Right lobe of liver (tissue), 6 donors: ENCODE measurements at regions not wholly inside any gene's neighbourhood (a gene's known extent, or its start where the extent isn't known, plus 50 kb on each side); places are given as distances from the start of the nearest gene placed in this dataset.

Experiments
- ATAC-seq, 4 donors: fragments of 200-7000 bp; cut with Tn5 transposase; one replicate each; pipeline ENCODE4 v1.9.1; 2020; ENCODE audit warnings: mild to moderate bottlenecking in 4 of 4, moderate library complexity in 4 of 4
- DNase-seq, 3 donors: peaks; one replicate each; pipeline ENCODE4 v3.0.0-alpha.2; 2020
- H3K27ac ChIP-seq, 3 donors: fragments of 200-600 bp; one replicate each; pipeline ENCODE4 v1.8.0; 2022
- H3K27me3 ChIP-seq, 2 donors: fragments of 200-600 bp; one replicate each; pipeline ENCODE4 v1.8.0; 2022
- H3K36me3 ChIP-seq, 4 donors: fragments of 200-600 bp; sonication (generic) in 1 of 4; one replicate each; pipeline versions ENCODE4 v1.5.1 to v1.8.0; 2017 to 2022; ENCODE audit warnings: control low read depth in 1 of 4
- H3K4me1 ChIP-seq, 4 donors: fragments of 200-600 bp; sonication (generic) in 1 of 4; one replicate each; pipeline versions ENCODE4 v1.5.1 to v1.8.0; 2017 to 2022; ENCODE audit warnings: control low read depth in 1 of 4
- H3K4me3 ChIP-seq, 3 donors: fragments of 200-600 bp; one replicate each; pipeline ENCODE4 v1.8.0; 2022
- H3K9me3 ChIP-seq, 4 donors: fragments of 200-600 bp; sonication (generic) in 1 of 4; one replicate each; pipeline versions ENCODE4 v1.5.1 to v1.8.0; 2017 to 2022; ENCODE audit warnings: control low read depth in 1 of 4
- POLR2A ChIP-seq: fragments of 450-650 bp; IDR thresholded peaks from one replicate; pipeline ENCODE4 v1.6.1; 2017; ENCODE audit warnings: antibody characterized with exemption, mild to moderate bottlenecking
- WGBS: methylation state at CpG from one replicate; pipeline ENCODE4 v1.1.6; 2018; ENCODE audit warnings: low coverage, low lambda C conversion rate; ENCODE audit not compliant: insufficient coverage; ENCODE audit errors: missing lambda C conversion rate; 5-methylcytosine and 5-hydroxymethylcytosine counted together
- intact Hi-C, 2 donors: fragments of 100-400 bp; cut with DNase I; formaldehyde crosslinking; loops; one replicate each; pipeline versions ENCODE4 v1.11.2 to v1.14.1; 2022
- TF ChIP-seq, protein P1 (sequence below), 4 donors: fragments of 200-600 bp in 3 of 4; fragments of 450-650 bp in 1 of 4; IDR thresholded peaks; one replicate each; pipeline versions ENCODE4 v1.5.1 to v1.8.0; 2016 to 2022; ENCODE audit warnings: antibody characterized with exemption in 4 of 4, mild to moderate bottlenecking in 2 of 4
- donor health status: DM: no; HTN: yes; CAD: no.
- donor health status: DM: no; HTN: no; CAD: no.
- donor health status: DM: no; HTN: no; CAD: no.
- donor health status: DM: no; HTN: yes; CAD: no.
- donor health status: DM: no; HTN: yes; CAD: no.

DNA sequence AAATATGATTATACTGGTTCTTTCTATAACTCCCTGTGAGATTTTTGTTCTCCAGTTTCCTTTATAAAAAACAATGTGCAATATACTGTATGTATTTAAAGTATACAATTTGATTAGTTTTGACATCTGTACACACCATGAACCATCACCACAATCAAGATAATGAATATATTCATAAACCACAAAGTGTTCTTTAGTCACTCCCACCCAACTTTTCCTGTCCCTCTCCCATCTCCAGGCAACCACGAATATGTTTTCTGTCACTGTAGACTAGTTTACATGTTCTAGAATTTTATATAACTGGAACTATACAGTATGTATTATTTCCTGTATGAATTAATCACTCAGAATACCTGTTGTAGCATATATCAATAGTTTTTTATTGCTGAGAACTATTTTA, 177.0 kb upstream of the MBNL1 start:
- Histone ChIP-seq H3K27ac (no peak overlapping the region), H3K4me1 (no peaks in the 10 kb centered on the region), H3K9me3 (no peaks in the 10 kb centered on the region), H3K4me3 (no peak overlapping the region), H3K27me3 (no peaks in the 10 kb centered on the region), H3K36me3 (no peaks in the 10 kb centered on the region)
- intact Hi-C loops = no loop called here
- DNase-seq = no peak
- WGBS = 33% methylated on average over 1 of the region's 1 CpG
- ATAC-seq = no peak
- TF ChIP-seq, protein P1, sequence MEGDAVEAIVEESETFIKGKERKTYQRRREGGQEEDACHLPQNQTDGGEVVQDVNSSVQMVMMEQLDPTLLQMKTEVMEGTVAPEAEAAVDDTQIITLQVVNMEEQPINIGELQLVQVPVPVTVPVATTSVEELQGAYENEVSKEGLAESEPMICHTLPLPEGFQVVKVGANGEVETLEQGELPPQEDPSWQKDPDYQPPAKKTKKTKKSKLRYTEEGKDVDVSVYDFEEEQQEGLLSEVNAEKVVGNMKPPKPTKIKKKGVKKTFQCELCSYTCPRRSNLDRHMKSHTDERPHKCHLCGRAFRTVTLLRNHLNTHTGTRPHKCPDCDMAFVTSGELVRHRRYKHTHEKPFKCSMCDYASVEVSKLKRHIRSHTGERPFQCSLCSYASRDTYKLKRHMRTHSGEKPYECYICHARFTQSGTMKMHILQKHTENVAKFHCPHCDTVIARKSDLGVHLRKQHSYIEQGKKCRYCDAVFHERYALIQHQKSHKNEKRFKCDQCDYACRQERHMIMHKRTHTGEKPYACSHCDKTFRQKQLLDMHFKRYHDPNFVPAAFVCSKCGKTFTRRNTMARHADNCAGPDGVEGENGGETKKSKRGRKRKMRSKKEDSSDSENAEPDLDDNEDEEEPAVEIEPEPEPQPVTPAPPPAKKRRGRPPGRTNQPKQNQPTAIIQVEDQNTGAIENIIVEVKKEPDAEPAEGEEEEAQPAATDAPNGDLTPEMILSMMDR (IDR thresholded peaks at IDR 0.05) = no peak
- no peak for TF ChIP-seq POLR2A

DNA sequence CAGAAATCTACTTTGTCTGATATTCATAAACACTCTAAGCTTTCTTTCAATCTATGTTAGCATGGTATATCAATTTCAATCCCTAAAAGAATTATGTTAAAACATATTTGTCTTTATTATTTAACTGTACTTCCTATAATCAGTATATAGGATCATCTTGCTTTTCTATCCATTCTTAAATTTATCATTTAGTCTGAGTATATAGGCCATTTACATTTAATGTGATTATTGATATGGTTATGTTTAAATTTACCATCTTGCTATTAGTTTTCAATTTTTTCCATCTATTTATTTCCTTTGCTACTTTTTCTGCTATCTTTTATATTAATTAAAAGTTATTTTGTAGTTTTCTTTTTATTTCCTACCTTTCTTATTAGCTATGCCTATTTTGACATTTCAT, 174.8 kb upstream of the MBNL1 start:
- Histone ChIP-seq H3K9me3 (no peaks in the 10 kb centered on the region), H3K4me3 (no peak overlapping the region), H3K27ac (no peak overlapping the region), H3K27me3 (no peaks in the 10 kb centered on the region), H3K36me3 (no peaks in the 10 kb centered on the region), H3K4me1 (no peaks in the 10 kb centered on the region)
- DNase-seq (no peak), ATAC-seq (no peak)
- TF ChIP-seq, protein P1 (IDR thresholded peaks at IDR 0.05) = no peak
- no peak for TF ChIP-seq POLR2A
- intact Hi-C loops = no loop called here

DNA sequence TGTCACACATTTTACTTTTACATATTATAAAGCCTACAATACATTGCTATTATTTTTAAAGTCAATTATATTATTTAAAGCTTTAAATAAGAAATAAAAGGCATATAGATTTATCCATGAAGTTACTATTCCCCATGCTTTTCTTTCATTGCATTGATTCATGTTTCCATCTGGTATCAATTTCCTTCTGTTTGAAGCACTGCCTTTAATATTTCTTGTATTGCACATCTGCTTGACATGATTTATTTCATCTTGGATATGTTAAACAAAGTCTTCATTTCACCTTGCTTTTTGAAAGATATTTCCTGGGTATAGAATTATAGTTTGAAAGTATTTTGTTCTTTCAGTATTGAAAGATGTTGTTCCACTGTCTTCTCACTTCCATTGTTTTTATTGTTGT, 174.3 kb upstream of the MBNL1 start:
- DNase-seq = no peak
- Histone ChIP-seq H3K27ac (no peak overlapping the region), H3K4me1 (no peaks in the 10 kb centered on the region), H3K36me3 (no peaks in the 10 kb centered on the region), H3K27me3 (no peaks in the 10 kb centered on the region), H3K9me3 (no peaks in the 10 kb centered on the region), H3K4me3 (no peak overlapping the region)
- no peak for ATAC-seq
- intact Hi-C loops = no loop called here
- TF ChIP-seq POLR2A = no peak
- TF ChIP-seq, protein P1 (IDR thresholded peaks at IDR 0.05) = no peak

DNA sequence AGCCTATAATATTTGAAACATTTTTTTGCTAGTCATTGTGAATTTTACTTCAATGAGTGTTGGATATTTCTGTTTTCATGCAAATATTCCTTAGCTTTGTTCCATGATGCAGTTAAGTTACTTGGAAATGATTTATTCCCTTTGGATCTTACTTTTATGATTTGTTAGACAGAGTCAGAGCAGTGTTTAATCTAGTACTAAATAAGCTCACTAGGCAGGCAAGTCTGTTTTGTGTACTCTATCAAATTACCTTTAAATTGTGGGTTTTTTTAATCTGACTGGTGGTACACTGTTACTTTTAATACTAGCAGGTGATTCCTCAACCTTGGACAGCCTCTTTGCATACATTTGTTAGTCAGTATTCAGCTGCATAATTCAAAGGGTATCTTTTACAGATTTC, 173.3 kb upstream of the MBNL1 start:
- Histone ChIP-seq H3K27me3 (no peaks in the 10 kb centered on the region), H3K27ac (no peak overlapping the region), H3K9me3 (no peaks in the 10 kb centered on the region), H3K4me1 (no peaks in the 10 kb centered on the region), H3K36me3 (no peaks in the 10 kb centered on the region), H3K4me3 (no peak overlapping the region)
- no peak for TF ChIP-seq POLR2A
- TF ChIP-seq, protein P1 (IDR thresholded peaks at IDR 0.05) = no peak
- intact Hi-C loops = no loop called here
- DNase-seq (no peak), ATAC-seq (no peak)

DNA sequence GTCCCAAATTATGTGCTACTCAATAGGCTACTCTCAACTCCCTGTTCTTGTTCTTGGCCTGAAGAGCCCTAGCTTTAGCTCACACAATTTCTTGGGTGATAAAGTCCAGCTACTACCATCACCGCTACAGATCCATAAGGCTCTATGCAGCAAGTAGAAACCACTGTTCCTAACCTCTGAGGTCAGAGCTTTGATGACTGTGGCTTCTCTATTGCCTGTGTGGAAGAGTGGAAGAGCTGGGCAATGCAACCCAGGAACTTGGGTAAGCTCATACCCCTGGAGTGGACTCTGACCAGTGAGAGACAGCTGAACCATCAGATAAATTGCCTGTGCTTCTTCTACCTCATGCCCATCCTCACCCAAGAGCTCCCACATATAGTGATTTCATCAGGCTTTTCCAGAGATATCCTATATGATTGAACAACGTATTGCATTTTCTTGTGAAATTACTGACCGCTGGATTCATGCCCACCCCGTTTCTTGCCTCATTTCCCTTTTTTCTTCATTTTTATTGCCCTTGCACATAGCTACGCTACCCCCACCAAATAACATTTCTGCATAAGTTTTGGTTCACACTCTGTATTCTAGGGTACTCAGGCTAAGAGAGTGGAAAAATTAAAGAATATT, 172.3 kb upstream of the MBNL1 start:
- Histone ChIP-seq H3K4me3 (no peak overlapping the region), H3K9me3 (no peaks in the 10 kb centered on the region), H3K27ac (no peak overlapping the region), H3K27me3 (no peaks in the 10 kb centered on the region), H3K36me3 (no peaks in the 10 kb centered on the region), H3K4me1 (no peaks in the 10 kb centered on the region)
- TF ChIP-seq, protein P1 (IDR thresholded peaks at IDR 0.05) = no peak
- TF ChIP-seq POLR2A = no peak
- no peak for DNase-seq
- intact Hi-C loops = no loop called here
- ATAC-seq = no peak
- 72% methylated on average over 4 of the region's 5 CpGs for WGBS
